Osteoblast (primary cell): ENCODE measurements at regions not wholly inside any gene's neighbourhood (a gene's known extent, or its start where the extent isn't known, plus 50 kb on each side); places are given as distances from the start of the nearest gene placed in this dataset.

Experiments
- DNase-seq: peaks from one replicate; pipeline ENCODE4 v3.0.0; 2011; ENCODE audit warnings: low spot score, mixed read lengths; ENCODE audit not compliant: insufficient read length; ENCODE audit errors: missing footprints
- H2AFZ ChIP-seq: 2 replicates; pipeline ENCODE4 v1.6.0; 2011; ENCODE audit warnings: mild to moderate bottlenecking, low read length
- H3K27ac ChIP-seq: 2 replicates; pipeline ENCODE4 v1.5.1; 2011; ENCODE audit warnings: mild to moderate bottlenecking, low read depth, low read length, moderate library complexity
- H3K27me3 ChIP-seq: 2 replicates; pipeline ENCODE4 v1.6.0; 2012; ENCODE audit warnings: mild to moderate bottlenecking, control low read depth, inconsistent platforms, low read length, moderate library complexity; ENCODE audit not compliant: insufficient read depth
- H3K36me3 ChIP-seq: 2 replicates; pipeline ENCODE4 v1.5.1; 2011; ENCODE audit warnings: mild to moderate bottlenecking, low read length, control low read depth, moderate library complexity; ENCODE audit not compliant: insufficient read depth
- H3K4me1 ChIP-seq: 2 replicates; pipeline ENCODE4 v1.5.1; 2011; ENCODE audit warnings: mild to moderate bottlenecking, low read length, control low read depth, moderate library complexity; ENCODE audit not compliant: insufficient read depth
- H3K4me2 ChIP-seq: 2 replicates; pipeline ENCODE4 v1.6.0; 2011; ENCODE audit warnings: mild to moderate bottlenecking, low read length; ENCODE audit not compliant: insufficient read depth
- H3K4me3 ChIP-seq: fragments of 200-600 bp; sonication (generic); 3 replicates; pipeline ENCODE4 v1.5.1; 2012; ENCODE audit warnings: mild to moderate bottlenecking, low read length, inconsistent platforms; ENCODE audit not compliant: insufficient read depth
- H3K79me2 ChIP-seq: 2 replicates; pipeline ENCODE4 v1.6.0; 2012; ENCODE audit warnings: mild to moderate bottlenecking, low read length, control low read depth, inconsistent platforms; ENCODE audit not compliant: insufficient read depth
- H3K9me3 ChIP-seq: 2 replicates; pipeline ENCODE4 v1.5.1; 2011; ENCODE audit warnings: low read depth, low read length, control low read depth
- H4K20me1 ChIP-seq: 2 replicates; pipeline ENCODE4 v1.6.0; 2012; ENCODE audit warnings: mild to moderate bottlenecking, low read length, control low read depth; ENCODE audit not compliant: insufficient read depth
- TF ChIP-seq, protein P1 (sequence below): IDR thresholded peaks from 2 replicates; pipeline ENCODE4 v1.5.1; 2011; ENCODE audit warnings: mild to moderate bottlenecking, low read depth, low read length, moderate library complexity; ENCODE audit errors: extremely low read depth

DNA sequence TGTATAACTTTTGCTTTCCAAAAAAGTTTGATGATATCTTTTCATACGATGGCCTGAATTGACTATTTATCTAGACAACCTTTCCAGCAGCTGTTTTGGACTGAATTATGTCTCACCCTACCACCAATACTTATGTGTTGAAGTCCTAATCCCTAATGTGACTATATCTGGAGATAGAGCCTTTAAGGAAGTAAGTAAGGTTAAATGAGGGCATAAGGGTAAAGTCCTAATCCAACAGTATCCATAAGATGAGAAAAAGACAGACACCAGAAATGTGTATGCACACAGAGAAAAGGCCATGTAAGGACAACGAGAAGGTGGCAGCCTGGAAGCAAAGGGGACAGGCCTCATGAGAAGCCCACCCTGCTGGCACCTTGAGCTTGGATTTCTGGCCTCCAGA is 86.6 kb upstream of the PPARGC1A start:
- Histone ChIP-seq H4K20me1 (no peaks in the 10 kb centered on the region), H3K36me3 (no peaks in the 10 kb centered on the region), H3K9me3 (no peaks in the 10 kb centered on the region), H3K4me1 (no peaks in the 10 kb centered on the region), H3K27me3 (no peaks in the 10 kb centered on the region), H3K4me3 (no peak overlapping the region), H3K4me2 (no peak overlapping the region), H3K79me2 (no peaks in the 10 kb centered on the region), H3K27ac (no peak overlapping the region), H2AFZ (no peak overlapping the region)
- TF ChIP-seq, protein P1, sequence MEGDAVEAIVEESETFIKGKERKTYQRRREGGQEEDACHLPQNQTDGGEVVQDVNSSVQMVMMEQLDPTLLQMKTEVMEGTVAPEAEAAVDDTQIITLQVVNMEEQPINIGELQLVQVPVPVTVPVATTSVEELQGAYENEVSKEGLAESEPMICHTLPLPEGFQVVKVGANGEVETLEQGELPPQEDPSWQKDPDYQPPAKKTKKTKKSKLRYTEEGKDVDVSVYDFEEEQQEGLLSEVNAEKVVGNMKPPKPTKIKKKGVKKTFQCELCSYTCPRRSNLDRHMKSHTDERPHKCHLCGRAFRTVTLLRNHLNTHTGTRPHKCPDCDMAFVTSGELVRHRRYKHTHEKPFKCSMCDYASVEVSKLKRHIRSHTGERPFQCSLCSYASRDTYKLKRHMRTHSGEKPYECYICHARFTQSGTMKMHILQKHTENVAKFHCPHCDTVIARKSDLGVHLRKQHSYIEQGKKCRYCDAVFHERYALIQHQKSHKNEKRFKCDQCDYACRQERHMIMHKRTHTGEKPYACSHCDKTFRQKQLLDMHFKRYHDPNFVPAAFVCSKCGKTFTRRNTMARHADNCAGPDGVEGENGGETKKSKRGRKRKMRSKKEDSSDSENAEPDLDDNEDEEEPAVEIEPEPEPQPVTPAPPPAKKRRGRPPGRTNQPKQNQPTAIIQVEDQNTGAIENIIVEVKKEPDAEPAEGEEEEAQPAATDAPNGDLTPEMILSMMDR, result no peak
- DNase-seq, result no peak

DNA sequence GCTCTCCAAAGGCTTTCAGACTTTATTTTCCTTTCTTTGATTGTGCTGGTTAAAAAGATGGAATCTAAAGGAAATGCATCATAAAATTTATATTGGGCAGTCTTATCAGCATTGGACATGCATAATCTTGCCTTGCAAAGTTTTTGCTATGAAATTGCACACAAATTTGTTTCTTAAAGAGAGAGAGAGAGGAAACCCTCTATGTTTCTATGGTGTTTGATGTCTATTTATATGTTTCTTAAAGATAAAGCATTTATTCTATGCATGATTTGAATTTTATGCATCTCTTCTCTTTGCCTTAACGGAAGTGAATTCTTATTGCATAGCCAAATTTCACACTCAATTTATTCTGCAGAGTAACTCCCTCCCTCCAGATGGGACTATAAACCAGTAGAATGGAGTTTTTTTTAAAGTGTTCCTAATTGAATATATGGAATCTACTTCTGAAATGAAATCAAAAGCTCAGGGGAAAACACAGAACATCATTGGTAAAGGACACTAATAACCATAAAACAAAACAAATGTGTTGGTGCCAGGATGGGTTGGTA is 83.5 kb upstream of the PPARGC1A start:
- Histone ChIP-seq H2AFZ (no peak overlapping the region), H3K4me2 (no peak overlapping the region), H3K79me2 (no peaks in the 10 kb centered on the region), H3K9me3 (no peaks in the 10 kb centered on the region), H3K4me1 (no peaks in the 10 kb centered on the region), H4K20me1 (no peaks in the 10 kb centered on the region), H3K27ac (no peak overlapping the region), H3K4me3 (no peak overlapping the region), H3K36me3 (no peaks in the 10 kb centered on the region), H3K27me3 (no peaks in the 10 kb centered on the region)
- TF ChIP-seq, protein P1, result no peak
- no peak for DNase-seq

DNA sequence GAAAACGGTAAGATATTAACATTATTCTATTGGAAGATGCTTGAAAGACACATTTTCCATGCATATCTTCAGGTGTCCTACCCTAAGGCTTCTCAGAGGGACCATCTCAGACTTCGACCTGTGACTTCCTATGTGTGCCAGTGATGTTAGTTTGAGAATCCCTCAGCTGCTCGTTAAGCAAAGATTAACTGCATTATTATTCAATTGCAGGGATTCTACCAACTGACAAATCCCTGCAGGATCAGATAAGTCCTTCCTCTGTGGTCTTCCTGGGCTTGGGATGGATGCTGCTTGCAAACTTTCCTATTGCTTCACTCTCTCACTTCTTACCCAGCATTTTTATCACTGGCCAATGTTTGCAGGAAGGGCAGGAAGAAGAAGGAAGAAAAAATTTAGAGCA is 83.0 kb upstream of the PPARGC1A start:
- Histone ChIP-seq H2AFZ (no peak overlapping the region), H3K4me2 (no peak overlapping the region), H3K4me1 (no peaks in the 10 kb centered on the region), H3K4me3 (no peak overlapping the region), H3K27me3 (no peaks in the 10 kb centered on the region), H4K20me1 (no peaks in the 10 kb centered on the region), H3K9me3 (no peaks in the 10 kb centered on the region), H3K79me2 (no peaks in the 10 kb centered on the region), H3K36me3 (no peaks in the 10 kb centered on the region), H3K27ac (no peak overlapping the region)
- peak; percentile 6 for DNase-seq
- TF ChIP-seq, protein P1, result no peak

DNA sequence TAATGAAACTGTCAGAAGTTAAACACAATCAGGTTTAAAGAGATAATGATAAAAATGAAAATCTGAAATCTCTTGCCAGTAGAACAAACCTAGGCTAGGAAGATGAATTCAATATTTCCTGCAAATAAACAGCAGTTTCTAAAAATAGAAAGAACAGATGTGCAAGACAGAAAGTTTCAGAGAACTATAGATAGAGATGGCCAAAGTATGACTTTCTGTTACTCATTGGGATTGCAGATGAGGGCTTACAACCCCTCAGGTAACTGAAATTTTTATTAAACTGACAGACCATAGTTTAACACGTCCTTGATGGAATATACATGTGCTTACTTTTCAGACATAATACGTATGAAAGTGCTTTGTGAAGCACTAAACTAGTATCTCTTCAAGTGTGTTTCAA is 82.3 kb upstream of the PPARGC1A start:
- Histone ChIP-seq H3K9me3 (no peaks in the 10 kb centered on the region), H3K4me2 (no peak overlapping the region), H3K27ac (no peak overlapping the region), H3K4me3 (no peak overlapping the region), H3K27me3 (no peaks in the 10 kb centered on the region), H2AFZ (no peak overlapping the region), H4K20me1 (no peaks in the 10 kb centered on the region), H3K79me2 (no peaks in the 10 kb centered on the region), H3K4me1 (no peaks in the 10 kb centered on the region), H3K36me3 (no peaks in the 10 kb centered on the region)
- TF ChIP-seq, protein P1, result no peak
- peak; percentile 4 for DNase-seq
